HG02571 (cell line): ENCODE measurements at regions not wholly inside any gene's neighbourhood (a gene's known extent, or its start where the extent isn't known, plus 50 kb on each side); places are given as distances from the start of the nearest gene placed in this dataset.

ENCODE experiments used
- ATAC-seq: cut with Tn5 transposase; IDR thresholded peaks from one replicate; pipeline ENCODE4 v1.9.1; 2021; ENCODE audit warnings: mild to moderate bottlenecking, moderate library complexity; ENCODE audit not compliant: unreplicated experiment

GRCh38 chr5:164362835-164363234 is 857.4 kb downstream of the MAT2B start:
- ATAC-seq: no peak

GRCh38 chr5:164364237-164365208 is 859.1 kb downstream of the MAT2B start:
- no peak for ATAC-seq

- no peak for ATAC-seq
Measured at GRCh38 chr5:164370841-164371240, 865.4 kb downstream of the MAT2B start.

DNA sequence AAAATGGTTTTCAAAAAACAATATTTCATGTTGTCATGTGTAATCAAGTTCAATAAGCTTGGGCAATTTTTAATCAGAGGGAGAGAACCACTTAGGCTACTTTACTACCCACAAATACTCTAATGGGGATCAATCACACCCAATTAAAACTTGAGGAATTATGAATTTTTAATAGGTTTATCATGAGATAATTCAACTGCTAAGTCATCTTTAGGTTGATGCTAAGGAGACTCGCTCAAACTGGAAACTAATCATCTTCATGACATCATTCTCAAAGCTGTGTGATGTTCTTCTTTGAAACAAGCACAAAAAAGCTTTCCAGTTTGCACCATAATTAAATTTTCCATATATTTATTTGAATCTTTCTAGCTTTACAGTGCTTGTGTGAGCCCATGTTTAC is 867.5 kb downstream of the MAT2B start:
- no peak for ATAC-seq

DNA sequence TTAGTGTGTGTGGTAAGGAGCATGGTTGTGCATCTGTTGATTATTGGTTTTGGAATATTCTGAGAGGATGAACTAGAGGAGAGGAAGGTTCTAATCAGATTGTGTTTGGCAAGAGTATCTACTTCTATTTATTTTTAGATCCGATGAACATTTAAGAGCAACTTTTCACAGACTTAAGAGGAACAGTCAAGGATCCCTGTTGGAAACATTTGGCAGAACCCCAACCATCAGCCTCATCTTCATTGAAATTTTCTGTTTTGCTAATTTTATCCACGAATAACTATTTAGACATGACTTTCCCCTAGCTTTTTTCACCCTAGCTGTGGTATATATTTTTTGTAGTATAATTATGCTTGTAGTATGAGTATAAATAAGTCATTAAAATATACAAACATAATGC is 868.5 kb downstream of the MAT2B start:
- no peak for ATAC-seq

- no peak for ATAC-seq
Measured at GRCh38 chr5:164375051-164375450, 869.6 kb downstream of the MAT2B start.

- no peak for ATAC-seq
Measured at GRCh38 chr5:164376843-164377242, 871.4 kb downstream of the MAT2B start.

DNA sequence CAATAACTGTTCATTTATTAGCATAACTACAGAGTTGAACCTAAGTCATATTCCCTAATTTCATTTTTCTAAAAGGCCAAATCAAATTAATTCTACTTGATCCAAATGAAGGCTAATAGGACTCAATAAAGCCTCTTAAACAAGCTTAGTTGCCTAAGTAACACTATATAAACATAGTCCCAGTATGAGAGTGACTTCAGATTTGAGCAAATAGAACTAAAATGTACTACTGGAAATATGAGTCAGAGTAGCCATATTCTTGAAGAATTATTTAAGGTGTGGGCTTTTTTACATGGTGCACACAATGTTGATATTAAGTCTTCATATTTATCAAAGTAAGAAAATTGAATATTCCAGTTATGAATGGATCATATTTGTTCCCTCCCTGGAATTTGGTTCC is 872.3 kb downstream of the MAT2B start:
- no peak for ATAC-seq

DNA sequence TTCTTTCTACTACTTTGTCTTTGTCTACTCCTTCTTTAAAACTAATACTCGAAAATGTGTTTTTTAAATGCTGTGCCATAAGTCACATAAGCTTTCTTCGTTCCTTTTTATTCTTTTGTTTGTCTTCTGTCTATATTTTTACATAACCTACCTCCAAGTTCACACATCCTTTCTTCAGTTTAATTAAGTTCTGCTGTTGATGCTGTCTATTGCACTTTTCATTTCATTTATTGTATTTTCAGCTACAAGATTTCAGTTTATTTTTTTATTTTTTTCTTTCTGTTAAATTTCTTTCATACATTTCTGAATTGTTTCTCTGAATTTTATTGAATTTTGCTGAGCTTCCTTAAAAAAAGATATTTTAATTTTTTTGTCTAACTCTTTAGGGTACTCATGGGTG is 878.2 kb downstream of the MAT2B start:
- ATAC-seq: no peak

- no peak for ATAC-seq
Measured at GRCh38 chr5:164392531-164392930, 887.1 kb downstream of the MAT2B start.

DNA sequence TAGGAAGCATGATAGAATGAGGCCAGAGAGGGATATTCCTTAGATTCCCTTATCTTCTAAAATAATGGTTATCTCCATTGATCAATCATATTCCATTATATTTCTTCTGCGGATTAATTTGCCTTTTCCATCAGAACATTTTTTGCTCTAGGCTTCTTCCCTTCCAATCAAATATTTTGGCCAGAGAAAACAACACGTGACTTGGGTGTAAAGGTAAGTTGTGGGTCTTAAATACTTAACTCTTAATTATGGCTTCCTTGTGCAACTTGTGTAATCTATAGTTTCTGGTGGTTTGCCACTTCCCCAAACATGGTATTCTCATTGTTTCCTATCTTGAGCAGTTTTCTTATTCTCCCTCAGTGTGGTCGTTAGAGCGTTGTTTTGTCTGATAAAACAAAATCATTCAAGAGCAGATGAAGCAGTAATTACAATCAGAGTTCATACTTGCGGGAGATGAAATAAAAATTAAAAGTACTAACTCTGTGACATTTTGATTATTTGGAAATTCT is 889.3 kb downstream of the MAT2B start:
- ATAC-seq: no peak

GRCh38 chr5:164412531-164412930 is 907.1 kb downstream of the MAT2B start:
- no peak for ATAC-seq

GRCh38 chr5:164420161-164420560 is 914.7 kb downstream of the MAT2B start:
- ATAC-seq: no peak

DNA sequence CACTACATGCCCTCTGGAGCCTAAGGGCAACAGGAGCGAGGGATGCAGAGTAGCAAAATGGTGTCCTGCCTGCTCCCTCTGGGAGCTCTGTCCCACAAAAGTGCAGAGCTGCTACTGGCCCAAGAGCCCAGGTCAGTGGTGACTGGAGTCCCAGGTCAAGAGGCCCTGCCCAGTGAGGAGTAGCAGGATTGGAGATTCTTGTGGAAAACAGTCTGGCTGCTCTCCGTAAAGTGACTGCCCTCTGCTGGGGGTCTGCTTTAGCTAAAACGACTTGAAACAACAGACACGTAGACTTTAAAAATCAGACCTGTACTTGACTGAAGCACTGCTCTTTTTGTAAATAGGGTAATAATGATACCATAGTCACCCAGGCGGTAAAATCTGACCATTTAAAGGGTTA is 917.0 kb downstream of the MAT2B start:
- ATAC-seq: no peak

GRCh38 chr5:164431634-164432304 is 926.4 kb downstream of the MAT2B start:
- ATAC-seq: no peak

GRCh38 chr5:164433106-164433870 is 927.9 kb downstream of the MAT2B start:
- no peak for ATAC-seq

DNA sequence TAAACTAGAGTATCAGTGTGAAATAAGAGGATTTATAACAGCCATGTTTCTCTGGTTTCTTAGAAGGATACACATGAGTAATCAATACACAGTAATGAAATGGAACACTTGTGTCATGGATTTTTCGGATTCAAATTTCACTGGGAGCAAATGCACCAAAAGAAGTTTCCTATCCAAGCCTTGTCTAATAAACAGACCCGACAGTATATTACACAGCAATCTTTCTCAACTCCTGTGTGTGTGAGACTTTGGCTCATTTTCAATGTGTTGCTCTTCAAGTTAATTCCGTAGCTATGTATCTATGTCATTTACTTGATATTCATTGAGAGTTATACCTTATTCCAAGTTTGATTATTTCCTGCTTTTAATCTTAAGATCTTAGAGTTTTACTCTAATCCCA is 930.2 kb downstream of the MAT2B start:
- ATAC-seq: no peak

DNA sequence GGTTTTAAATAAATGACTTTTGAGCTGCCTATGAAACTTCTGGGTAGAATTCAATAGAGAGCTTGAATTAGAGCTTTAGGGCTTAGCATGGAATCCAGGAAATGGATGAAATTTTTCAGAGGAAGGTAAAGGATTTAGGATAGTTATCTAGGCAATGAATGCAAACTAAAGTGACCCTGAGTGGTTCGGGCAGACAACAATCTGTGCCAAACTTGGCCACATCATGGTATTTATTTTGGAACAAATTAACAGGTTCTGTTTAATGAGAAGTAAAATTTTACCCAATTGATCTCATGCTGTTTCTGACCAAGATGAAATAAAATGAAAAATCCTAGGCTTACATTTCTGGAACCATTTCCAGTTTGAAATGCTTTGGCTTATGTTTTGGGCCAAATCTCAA is 934.4 kb downstream of the MAT2B start:
- no peak for ATAC-seq

- ATAC-seq: no peak
Measured at GRCh38 chr5:164449460-164449859, 944.0 kb downstream of the MAT2B start.

GRCh38 chr5:164466033-164466432 is 960.6 kb downstream of the MAT2B start:
- no peak for ATAC-seq

DNA sequence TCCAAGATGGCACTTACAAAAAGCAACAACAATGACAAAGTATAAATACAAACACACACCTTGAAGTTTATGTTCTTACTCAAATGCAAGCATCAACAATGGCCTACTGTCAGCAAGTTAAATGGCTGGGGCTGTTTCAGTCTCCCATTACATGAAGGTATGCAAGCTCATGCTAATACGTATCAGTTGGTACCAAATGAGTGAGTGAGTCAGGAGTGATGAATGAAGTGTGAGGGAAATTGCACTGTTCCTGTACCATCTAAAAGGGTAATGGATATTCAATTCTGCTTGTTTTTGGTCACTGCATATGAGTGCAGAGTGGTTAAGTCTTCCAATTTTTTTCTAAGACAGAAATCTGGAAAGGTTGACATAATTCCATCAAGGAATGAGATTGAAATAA is 964.9 kb downstream of the MAT2B start:
- no peak for ATAC-seq
